ENCODE measurements at regions not wholly inside any gene's neighbourhood (a gene's known extent, or its start where the extent isn't known, plus 50 kb on each side); places are given as distances from the start of the nearest gene placed in this dataset.

- Histone ChIP-seq H3K9me3 (ENCODE audit: severe bottlenecking) (no peaks in the 10 kb centered on the region), H3K27ac (no peak overlapping the region), H3K4me3 (ENCODE audit: low read depth, low read length) (no peak overlapping the region), H3K27me3 (ENCODE audit: insufficient read depth, low read depth, severe bottlenecking) (no peaks in the 10 kb centered on the region), H3K36me3 (no peaks in the 10 kb centered on the region)
- DNase-seq = no peak
- no peak for TF ChIP-seq CTCF (IDR thresholded peaks at IDR 0.05; ENCODE audit: low read depth, low read length)
These were observed 150.4 kb downstream of the ZFP36L2 start for GRCh38 chr2:43075811-43076585.

- Histone ChIP-seq H3K27me3 (ENCODE audit: insufficient read depth, low read depth, severe bottlenecking) (no peaks in the 10 kb centered on the region), H3K4me3 (ENCODE audit: low read depth, low read length) (no peak overlapping the region), H3K36me3 (no peaks in the 10 kb centered on the region), H3K9me3 (ENCODE audit: severe bottlenecking) (no peaks in the 10 kb centered on the region), H3K27ac (no peak overlapping the region)
- no peak for DNase-seq
- TF ChIP-seq CTCF (IDR thresholded peaks at IDR 0.05; ENCODE audit: low read depth, low read length) = no peak
These were observed 151.3 kb downstream of the ZFP36L2 start for GRCh38 chr2:43075054-43075593.

- TF ChIP-seq CTCF (IDR thresholded peaks at IDR 0.05; ENCODE audit: low read depth, low read length) = no peak
- H3K36me3 ChIP-seq = no peaks in the 10 kb centered on the region
- H3K27me3 ChIP-seq (ENCODE audit: insufficient read depth, low read depth, severe bottlenecking) = no peaks in the 10 kb centered on the region
- H3K4me3 ChIP-seq (ENCODE audit: low read depth, low read length) = no peak overlapping the region
- H3K27ac ChIP-seq = no peak overlapping the region
- DNase-seq = no peak
- no peaks in the 10 kb centered on the region for H3K9me3 ChIP-seq (ENCODE audit: severe bottlenecking)
These were observed 151.8 kb downstream of the ZFP36L2 start for GRCh38 chr2:43074592-43075053.

GRCh38 chr2:43074052-43074451 lies 152.4 kb downstream of the ZFP36L2 start:
- no peaks in the 10 kb centered on the region for H3K9me3 ChIP-seq (ENCODE audit: severe bottlenecking)
- no peaks in the 10 kb centered on the region for H3K36me3 ChIP-seq
- no peaks in the 10 kb centered on the region for H3K27me3 ChIP-seq (ENCODE audit: insufficient read depth, low read depth, severe bottlenecking)
- no peak overlapping the region for H3K27ac ChIP-seq
- no peak overlapping the region for H3K4me3 ChIP-seq (ENCODE audit: low read depth, low read length)
- DNase-seq = no peak
- no peak for TF ChIP-seq CTCF (IDR thresholded peaks at IDR 0.05; ENCODE audit: low read depth, low read length)

GRCh38 chr2:43073401-43073825 lies 153.0 kb downstream of the ZFP36L2 start:
- H3K36me3 ChIP-seq = no peaks in the 10 kb centered on the region
- H3K4me3 ChIP-seq (ENCODE audit: low read depth, low read length) = no peak overlapping the region
- H3K9me3 ChIP-seq (ENCODE audit: severe bottlenecking) = no peaks in the 10 kb centered on the region
- no peak for DNase-seq
- no peaks in the 10 kb centered on the region for H3K27me3 ChIP-seq (ENCODE audit: insufficient read depth, low read depth, severe bottlenecking)
- H3K27ac ChIP-seq = no peak overlapping the region
- TF ChIP-seq CTCF (IDR thresholded peaks at IDR 0.05; ENCODE audit: low read depth, low read length) = no peak

Data from WERI-Rb-1 (cell line).